Upper lobe of right lung (tissue), 1 donor: ENCODE measurements at regions not wholly inside any gene's neighbourhood (a gene's known extent, or its start where the extent isn't known, plus 50 kb on each side); places are given as distances from the start of the nearest gene placed in this dataset.

Source experiments
- ATAC-seq: fragments of 200-7000 bp; cut with Tn5 transposase; one replicate; pipeline ENCODE4 v1.9.1; 2020; ENCODE audit warnings: mild to moderate bottlenecking, moderate library complexity
- DNase-seq: peaks from one replicate; pipeline ENCODE4 v3.0.0-alpha.2; 2020
- H3K27ac ChIP-seq: fragments of 200-600 bp; one replicate; pipeline ENCODE4 v1.8.0; 2022
- H3K27me3 ChIP-seq: fragments of 200-600 bp; one replicate; pipeline ENCODE4 v1.8.0; 2022; ENCODE audit warnings: mild to moderate bottlenecking
- H3K36me3 ChIP-seq: fragments of 200-600 bp; one replicate; pipeline ENCODE4 v1.8.0; 2022
- H3K4me1 ChIP-seq: fragments of 200-600 bp; one replicate; pipeline ENCODE4 v1.8.0; 2022
- H3K4me3 ChIP-seq: fragments of 200-600 bp; one replicate; pipeline ENCODE4 v1.8.0; 2022; ENCODE audit warnings: mild to moderate bottlenecking
- H3K9me3 ChIP-seq: fragments of 200-600 bp; one replicate; pipeline ENCODE4 v1.8.0; 2022
- intact Hi-C: fragments of 100-400 bp; cut with DNase I; formaldehyde crosslinking; loops from one replicate; pipeline ENCODE4 v1.11.0; 2022
- TF ChIP-seq, protein P1 (sequence below): fragments of 200-600 bp; IDR thresholded peaks from one replicate; pipeline ENCODE4 v1.8.0; 2022; ENCODE audit warnings: antibody characterized with exemption
- donor health status: DM: no; HTN: yes; CAD: no; lungs with severe emphysema.

DNA sequence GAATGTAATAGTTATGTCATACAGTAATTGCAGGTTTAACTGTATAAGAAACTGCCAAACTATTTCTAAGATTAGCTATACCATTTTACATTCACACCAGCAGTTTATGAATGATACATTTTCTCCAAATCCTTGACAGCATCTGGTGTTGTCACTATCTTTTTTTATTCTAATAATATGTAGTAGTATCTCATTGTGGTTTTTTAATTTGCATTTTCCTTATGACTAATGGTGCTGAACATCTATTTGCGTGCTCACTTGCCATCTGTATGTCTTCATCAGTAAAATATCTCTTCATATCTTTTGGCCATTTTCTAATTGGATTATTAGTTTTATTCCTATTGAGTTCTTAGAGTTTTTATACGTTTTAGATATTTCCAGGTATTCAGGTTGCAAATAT lies 994.0 kb upstream of the SEMA6D start:
- Histone ChIP-seq H3K4me1 (no peaks in the 10 kb centered on the region), H3K27ac (no peak overlapping the region), H3K9me3 (peaks cover 4% of the 10 kb centered on the region), H3K36me3 (no peaks in the 10 kb centered on the region), H3K27me3 (no peaks in the 10 kb centered on the region), H3K4me3 (no peak overlapping the region)
- no peak for ATAC-seq
- TF ChIP-seq, protein P1, sequence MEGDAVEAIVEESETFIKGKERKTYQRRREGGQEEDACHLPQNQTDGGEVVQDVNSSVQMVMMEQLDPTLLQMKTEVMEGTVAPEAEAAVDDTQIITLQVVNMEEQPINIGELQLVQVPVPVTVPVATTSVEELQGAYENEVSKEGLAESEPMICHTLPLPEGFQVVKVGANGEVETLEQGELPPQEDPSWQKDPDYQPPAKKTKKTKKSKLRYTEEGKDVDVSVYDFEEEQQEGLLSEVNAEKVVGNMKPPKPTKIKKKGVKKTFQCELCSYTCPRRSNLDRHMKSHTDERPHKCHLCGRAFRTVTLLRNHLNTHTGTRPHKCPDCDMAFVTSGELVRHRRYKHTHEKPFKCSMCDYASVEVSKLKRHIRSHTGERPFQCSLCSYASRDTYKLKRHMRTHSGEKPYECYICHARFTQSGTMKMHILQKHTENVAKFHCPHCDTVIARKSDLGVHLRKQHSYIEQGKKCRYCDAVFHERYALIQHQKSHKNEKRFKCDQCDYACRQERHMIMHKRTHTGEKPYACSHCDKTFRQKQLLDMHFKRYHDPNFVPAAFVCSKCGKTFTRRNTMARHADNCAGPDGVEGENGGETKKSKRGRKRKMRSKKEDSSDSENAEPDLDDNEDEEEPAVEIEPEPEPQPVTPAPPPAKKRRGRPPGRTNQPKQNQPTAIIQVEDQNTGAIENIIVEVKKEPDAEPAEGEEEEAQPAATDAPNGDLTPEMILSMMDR, result no peak
- no peak for DNase-seq
- intact Hi-C loops, result no loop called here

DNA sequence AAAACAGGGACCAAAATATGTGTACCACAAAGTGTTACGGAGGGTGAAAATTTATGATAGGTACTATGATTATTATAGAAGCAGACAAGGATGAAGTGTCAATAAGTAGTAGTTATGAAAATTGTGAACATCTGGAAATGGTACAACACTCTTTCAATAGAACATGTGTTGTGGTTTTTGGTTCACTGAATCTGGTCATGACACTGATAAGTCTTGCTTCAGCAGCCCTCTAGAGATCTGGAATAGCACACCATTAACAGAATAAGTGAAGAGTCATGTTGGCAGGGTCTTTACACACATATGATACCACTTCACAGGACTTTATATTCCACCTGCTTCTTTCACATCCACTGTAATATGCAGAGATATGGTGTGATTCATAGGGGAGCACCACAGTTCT lies 985.2 kb upstream of the SEMA6D start:
- no peaks in the 10 kb centered on the region for H3K27me3 ChIP-seq
- intact Hi-C loops, result no loop called here
- H3K9me3 ChIP-seq, result peaks cover 4% of the 10 kb centered on the region
- no peak for DNase-seq
- ATAC-seq, result no peak
- no peak overlapping the region for H3K27ac ChIP-seq
- H3K4me3 ChIP-seq, result no peak overlapping the region
- no peaks in the 10 kb centered on the region for H3K36me3 ChIP-seq
- no peaks in the 10 kb centered on the region for H3K4me1 ChIP-seq
- TF ChIP-seq, protein P1, result no peak

DNA sequence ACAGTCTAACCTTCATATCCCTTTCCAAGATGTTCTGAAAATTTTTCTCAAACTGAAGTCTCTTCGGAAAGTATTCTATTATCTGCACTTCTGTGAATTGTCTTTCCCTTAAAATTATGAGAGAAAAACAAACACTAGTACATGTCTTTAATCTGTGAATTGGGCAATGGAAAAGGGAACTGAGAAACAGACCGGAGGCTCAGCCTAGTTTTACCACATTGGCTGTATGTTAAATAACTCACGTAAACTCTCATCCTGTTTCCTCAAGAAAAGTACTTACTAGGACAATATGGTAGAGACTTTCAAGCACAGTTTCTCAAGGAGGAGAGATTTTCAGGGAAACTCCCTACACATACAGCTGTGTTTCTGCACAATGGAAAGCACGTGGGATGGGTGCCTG lies 982.2 kb upstream of the SEMA6D start:
- no peak overlapping the region for H3K27ac ChIP-seq
- H3K36me3 ChIP-seq, result no peaks in the 10 kb centered on the region
- no peak for DNase-seq
- H3K4me1 ChIP-seq, result no peaks in the 10 kb centered on the region
- no peak overlapping the region for H3K4me3 ChIP-seq
- TF ChIP-seq, protein P1, result no peak
- no peak for ATAC-seq
- H3K9me3 ChIP-seq, result no peaks in the 10 kb centered on the region
- intact Hi-C loops, result no loop called here
- H3K27me3 ChIP-seq, result no peaks in the 10 kb centered on the region

DNA sequence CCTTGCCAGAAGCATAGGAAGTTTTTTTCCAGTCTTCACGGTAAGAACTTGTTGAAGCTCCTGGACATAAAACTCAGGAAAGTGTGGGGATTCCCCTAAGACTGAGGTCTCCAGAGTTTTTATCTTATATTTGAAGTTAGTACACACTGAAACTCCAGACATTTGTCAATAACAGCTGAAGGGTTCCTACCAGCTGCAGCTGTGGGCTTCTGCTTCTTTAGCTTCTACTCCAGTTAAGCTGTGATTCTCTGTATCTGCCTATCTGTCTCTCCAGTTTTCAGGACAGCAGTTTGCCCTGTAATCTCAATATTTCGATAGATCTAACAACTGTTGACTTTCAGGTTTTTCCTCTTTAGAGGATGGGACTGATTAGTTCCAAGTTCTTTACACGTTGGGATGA lies 966.0 kb upstream of the SEMA6D start:
- Histone ChIP-seq H3K36me3 (no peaks in the 10 kb centered on the region), H3K27ac (no peak overlapping the region), H3K27me3 (no peaks in the 10 kb centered on the region), H3K9me3 (no peaks in the 10 kb centered on the region), H3K4me1 (no peaks in the 10 kb centered on the region), H3K4me3 (no peak overlapping the region)
- no peak for ATAC-seq
- DNase-seq, result no peak
- intact Hi-C loops, result no loop called here
- TF ChIP-seq, protein P1, result no peak

DNA sequence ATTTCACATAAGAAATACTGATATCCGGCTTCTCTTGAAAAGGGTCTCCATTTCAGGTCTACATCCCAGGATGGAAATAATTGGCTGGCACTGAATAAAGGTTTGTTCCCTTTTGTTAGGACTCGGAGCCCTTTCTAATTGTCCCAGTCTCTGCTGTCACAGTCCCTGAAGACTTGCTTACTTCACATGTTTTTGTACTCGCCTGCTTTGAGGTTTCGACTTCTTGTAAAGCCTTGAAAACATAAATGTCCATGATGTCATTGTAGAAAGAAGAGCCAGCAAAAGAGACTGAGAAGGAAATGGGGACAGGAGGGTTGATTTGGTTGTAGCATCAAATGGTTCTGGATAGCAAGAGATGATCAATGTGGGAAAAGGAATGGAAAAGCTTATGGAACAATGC lies 963.4 kb upstream of the SEMA6D start:
- Histone ChIP-seq H3K27ac (no peak overlapping the region), H3K9me3 (no peaks in the 10 kb centered on the region), H3K36me3 (no peaks in the 10 kb centered on the region), H3K4me1 (no peaks in the 10 kb centered on the region), H3K4me3 (no peak overlapping the region), H3K27me3 (no peaks in the 10 kb centered on the region)
- DNase-seq (no peak), ATAC-seq (no peak)
- intact Hi-C loops, result no loop called here
- TF ChIP-seq, protein P1, result no peak

DNA sequence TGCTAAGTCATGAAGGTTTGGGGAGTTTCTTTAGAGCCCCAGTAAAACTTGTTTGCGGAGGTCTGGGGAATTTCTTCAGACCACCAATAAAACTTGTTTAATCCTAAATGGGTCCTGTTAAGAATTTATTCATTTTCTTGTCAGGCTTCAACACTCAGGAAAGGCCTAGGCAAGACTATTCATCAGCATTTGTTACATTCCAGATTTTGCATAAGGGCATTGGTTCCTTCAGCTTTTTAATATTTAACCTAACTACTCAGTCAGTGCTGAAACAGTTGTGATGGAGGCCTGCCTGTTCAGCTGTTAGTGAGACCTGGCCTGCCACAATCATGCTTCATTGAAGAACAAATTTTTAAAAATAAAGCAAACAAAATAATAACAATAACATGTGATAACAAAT lies 954.2 kb upstream of the SEMA6D start:
- TF ChIP-seq, protein P1, result no peak
- no peak for ATAC-seq
- no peaks in the 10 kb centered on the region for H3K36me3 ChIP-seq
- no peaks in the 10 kb centered on the region for H3K27me3 ChIP-seq
- H3K27ac ChIP-seq, result no peak overlapping the region
- no peaks in the 10 kb centered on the region for H3K4me1 ChIP-seq
- H3K4me3 ChIP-seq, result no peak overlapping the region
- intact Hi-C loops, result no loop called here
- no peaks in the 10 kb centered on the region for H3K9me3 ChIP-seq
- no peak for DNase-seq
